Naive thymus-derived CD4-positive, alpha-beta T cell (primary cell): ENCODE measurements at regions not wholly inside any gene's neighbourhood (a gene's known extent, or its start where the extent isn't known, plus 50 kb on each side); places are given as distances from the start of the nearest gene placed in this dataset.
"Not testable (repeated sequence)": the region's sequence is repeated elsewhere in the genome, so short reads cannot be mapped to it uniquely, and the experiment has no call there.

Experiments used
- ATAC-seq: fragments of 150-1000 bp; cut with Tn5 transposase; 2 replicates; pipeline ENCODE4 v1.10.0; 2021; ENCODE audit warnings: mild to moderate bottlenecking, moderate library complexity
- CTCF ChIA-PET: fragments of 350-600 bp; sonication (Branson Sonifier 250); formaldehyde crosslinking; loops from one replicate; lab custom pipeline; 2021; ENCODE audit warnings: antibody characterized with exemption; lab: Charles Lee
- POLR2A ChIA-PET: fragments of 350-600 bp; sonication (Branson Sonifier 250); formaldehyde crosslinking; loops from one replicate; lab custom pipeline; 2021; ENCODE audit warnings: antibody characterized with exemption, inconsistent platforms; lab: Charles Lee
- DNase-seq, 9 donors: peaks; one replicate each; pipeline versions ENCODE4 v3.0.0 to v3.0.0-alpha.2; 2020 to 2022; ENCODE audit warnings: mixed read lengths in 1 of 9
- H3K27ac ChIP-seq: one replicate; pipeline ENCODE4 v1.7.0; 2013; ENCODE audit warnings: mild to moderate bottlenecking, low read depth, low read length, moderate library complexity
- H3K27me3 ChIP-seq, 2 donors: one replicate each; pipeline ENCODE4 v1.7.0; 2013; ENCODE audit warnings: low read length in 2 of 2, mild to moderate bottlenecking in 2 of 2, moderate library complexity in 2 of 2; ENCODE audit not compliant: control insufficient read depth in 2 of 2, insufficient read depth in 2 of 2
- H3K36me3 ChIP-seq, 3 experiments: 1 replicate in 2 of 3; 2 replicates in 1 of 3; pipeline ENCODE4 v1.7.0; 2013; ENCODE audit warnings: low read length in 3 of 3, mild to moderate bottlenecking in 3 of 3, moderate library complexity in 1 of 3; ENCODE audit not compliant: insufficient read depth in 3 of 3, control insufficient read depth in 2 of 3
- H3K4me1 ChIP-seq, 2 donors: one replicate each; pipeline ENCODE4 v1.7.0; 2013; ENCODE audit warnings: low read length in 2 of 2, mild to moderate bottlenecking in 2 of 2, moderate library complexity in 1 of 2; ENCODE audit not compliant: control insufficient read depth in 2 of 2, insufficient read depth in 2 of 2
- H3K4me3 ChIP-seq: 2 replicates; pipeline ENCODE4 v1.7.0; 2013; ENCODE audit warnings: mild to moderate bottlenecking, low read length
- H3K9me3 ChIP-seq, 3 experiments: 1 replicate in 2 of 3; 2 replicates in 1 of 3; pipeline ENCODE4 v1.7.0; 2013; ENCODE audit warnings: low read length in 3 of 3; ENCODE audit not compliant: control insufficient read depth in 2 of 3
- H3K27ac Mint-ChIP-seq, 9 donors: one replicate each; pipeline ENCODE4 v1.8.0; 2020 to 2022; ENCODE audit warnings: mixed read lengths in 9 of 9, mild to moderate bottlenecking in 8 of 9, moderate library complexity in 5 of 9, inconsistent platforms in 2 of 9
- H3K27me3 Mint-ChIP-seq, 5 donors: one replicate each; pipeline ENCODE4 v1.8.0; 2021 to 2022; ENCODE audit warnings: mixed read lengths in 5 of 5, mild to moderate bottlenecking in 1 of 5
- H3K36me3 Mint-ChIP-seq, 5 donors: one replicate each; pipeline ENCODE4 v1.8.0; 2020 to 2022; ENCODE audit warnings: mixed read lengths in 5 of 5, mild to moderate bottlenecking in 3 of 5, inconsistent platforms in 1 of 5
- H3K4me1 Mint-ChIP-seq, 7 donors: one replicate each; pipeline ENCODE4 v1.8.0; 2020 to 2022; ENCODE audit warnings: mixed read lengths in 7 of 7, mild to moderate bottlenecking in 3 of 7, inconsistent platforms in 1 of 7
- H3K4me3 Mint-ChIP-seq, 10 donors: one replicate each; pipeline ENCODE4 v1.8.0; 2020 to 2022; ENCODE audit warnings: mild to moderate bottlenecking in 10 of 10, mixed read lengths in 10 of 10, moderate library complexity in 6 of 10, inconsistent platforms in 2 of 10
- H3K9me3 Mint-ChIP-seq, 11 donors: one replicate each; pipeline ENCODE4 v1.8.0; 2020 to 2022; ENCODE audit warnings: mixed read lengths in 11 of 11, mild to moderate bottlenecking in 4 of 11, inconsistent platforms in 1 of 11, moderate library complexity in 1 of 11
- intact Hi-C, 2 donors: fragments of 100-400 bp; cut with micrococcal nuclease; formaldehyde crosslinking; loops; one replicate each; pipeline ENCODE4 v1.15.1; 2023

GRCh38 chr2:110031722-110032327 lies 83.8 kb downstream of the MALL start:
- H3K27me3 Mint-ChIP-seq, H3K27ac Mint-ChIP-seq, H3K9me3 Mint-ChIP-seq, POLR2A ChIA-PET, H3K4me3 Mint-ChIP-seq, DNase-seq, H3K36me3 Mint-ChIP-seq, CTCF ChIA-PET, H3K4me3 ChIP-seq, H3K4me1 ChIP-seq, H3K4me1 Mint-ChIP-seq, intact Hi-C loops, ATAC-seq, H3K27me3 ChIP-seq, H3K27ac ChIP-seq, H3K36me3 ChIP-seq, H3K9me3 ChIP-seq: not testable (repeated sequence)
